Thyroid gland (tissue), 4 donors: ENCODE measurements at regions not wholly inside any gene's neighbourhood (a gene's known extent, or its start where the extent isn't known, plus 50 kb on each side); places are given as distances from the start of the nearest gene placed in this dataset.

ENCODE experiments used
- CTCF ChIP-seq, 6 experiments: fragments of 200-600 bp in 3 of 6; fragments of 450-650 bp in 3 of 6; sonication (generic) in 3 of 6; IDR thresholded peaks; one replicate each; pipeline ENCODE4 v1.5.1; 2016 to 2019; ENCODE audit warnings: antibody characterized with exemption in 6 of 6, mild to moderate bottlenecking in 2 of 6, inconsistent platforms in 1 of 6, moderate library complexity in 1 of 6
- POLR2A ChIP-seq, 2 donors: fragments of 450-650 bp; IDR thresholded peaks; one replicate each; pipeline ENCODE4 v1.6.1; 2017; ENCODE audit warnings: antibody characterized with exemption in 2 of 2, mild to moderate bottlenecking in 2 of 2, moderate library complexity in 1 of 2

- TF ChIP-seq POLR2A (IDR thresholded peaks at IDR 0.05) (no peak), CTCF (IDR thresholded peaks at IDR 0.05) (no peak)
These were observed 150.5 kb downstream of the FZD1 start for GRCh38 chr7:91414734-91415133.
